ENCODE measurements at regions not wholly inside any gene's neighbourhood (a gene's known extent, or its start where the extent isn't known, plus 50 kb on each side); places are given as distances from the start of the nearest gene placed in this dataset.

- H3K4me1 ChIP-seq (ENCODE audit: insufficient read depth, low read length) = no peaks in the 10 kb centered on the region
- no peaks in the 10 kb centered on the region for H4K20me1 ChIP-seq (ENCODE audit: insufficient read depth, low read length)
- no peak overlapping the region for H3K4me3 ChIP-seq (ENCODE audit: insufficient read depth, low read length)
- no peak overlapping the region for H2AFZ ChIP-seq (ENCODE audit: low read length)
- H3K9me3 ChIP-seq (ENCODE audit: low read depth, low read length) = no peaks in the 10 kb centered on the region
- H3K36me3 ChIP-seq (ENCODE audit: insufficient read depth, low read length) = no peaks in the 10 kb centered on the region
- H3K79me2 ChIP-seq (ENCODE audit: insufficient read depth, low read length) = no peaks in the 10 kb centered on the region
- no peak overlapping the region for H3K27ac ChIP-seq (ENCODE audit: low read depth, low read length)
- DNase-seq (ENCODE audit: insufficient read length, low spot score, missing footprints) = no peak
- no peak for TF ChIP-seq CTCF (IDR thresholded peaks at IDR 0.05; ENCODE audit: extremely low read depth, low read depth, low read length)
- no peaks in the 10 kb centered on the region for H3K27me3 ChIP-seq (ENCODE audit: insufficient read depth, low read length)
- no peak overlapping the region for H3K4me2 ChIP-seq (ENCODE audit: insufficient read depth, low read length)
Observed at GRCh38 chr4:62588671-62589070, 1388.5 kb downstream of the ADGRL3 start.

- no peak overlapping the region for H3K4me2 ChIP-seq (ENCODE audit: insufficient read depth, low read length)
- H3K27ac ChIP-seq (ENCODE audit: low read depth, low read length) = no peak overlapping the region
- no peak for TF ChIP-seq CTCF (IDR thresholded peaks at IDR 0.05; ENCODE audit: extremely low read depth, low read depth, low read length)
- no peaks in the 10 kb centered on the region for H3K27me3 ChIP-seq (ENCODE audit: insufficient read depth, low read length)
- H2AFZ ChIP-seq (ENCODE audit: low read length) = no peak overlapping the region
- H3K4me1 ChIP-seq (ENCODE audit: insufficient read depth, low read length) = no peaks in the 10 kb centered on the region
- H3K4me3 ChIP-seq (ENCODE audit: insufficient read depth, low read length) = no peak overlapping the region
- no peaks in the 10 kb centered on the region for H3K79me2 ChIP-seq (ENCODE audit: insufficient read depth, low read length)
- H3K9me3 ChIP-seq (ENCODE audit: low read depth, low read length) = no peaks in the 10 kb centered on the region
- H3K36me3 ChIP-seq (ENCODE audit: insufficient read depth, low read length) = no peaks in the 10 kb centered on the region
- H4K20me1 ChIP-seq (ENCODE audit: insufficient read depth, low read length) = no peaks in the 10 kb centered on the region
- DNase-seq (ENCODE audit: insufficient read length, low spot score, missing footprints) = no peak
Observed at GRCh38 chr4:62571494-62571893, 1371.4 kb downstream of the ADGRL3 start.

GRCh38 chr4:62560858-62561257 is 1360.7 kb downstream of the ADGRL3 start:
- H3K79me2 ChIP-seq (ENCODE audit: insufficient read depth, low read length) = no peaks in the 10 kb centered on the region
- no peaks in the 10 kb centered on the region for H3K36me3 ChIP-seq (ENCODE audit: insufficient read depth, low read length)
- no peaks in the 10 kb centered on the region for H3K4me1 ChIP-seq (ENCODE audit: insufficient read depth, low read length)
- no peak overlapping the region for H3K4me3 ChIP-seq (ENCODE audit: insufficient read depth, low read length)
- peak; percentile 63 for DNase-seq (ENCODE audit: insufficient read length, low spot score, missing footprints)
- no peak overlapping the region for H3K4me2 ChIP-seq (ENCODE audit: insufficient read depth, low read length)
- H3K27me3 ChIP-seq (ENCODE audit: insufficient read depth, low read length) = no peaks in the 10 kb centered on the region
- peaks cover 4% of the 10 kb centered on the region for H3K9me3 ChIP-seq (ENCODE audit: low read depth, low read length)
- no peaks in the 10 kb centered on the region for H4K20me1 ChIP-seq (ENCODE audit: insufficient read depth, low read length)
- no peak overlapping the region for H3K27ac ChIP-seq (ENCODE audit: low read depth, low read length)
- H2AFZ ChIP-seq (ENCODE audit: low read length) = no peak overlapping the region
- TF ChIP-seq CTCF (IDR thresholded peaks at IDR 0.05; ENCODE audit: extremely low read depth, low read depth, low read length) = no peak

GRCh38 chr4:62550121-62550520 is 1350.0 kb downstream of the ADGRL3 start:
- no peaks in the 10 kb centered on the region for H3K27me3 ChIP-seq (ENCODE audit: insufficient read depth, low read length)
- H3K4me1 ChIP-seq (ENCODE audit: insufficient read depth, low read length) = no peaks in the 10 kb centered on the region
- DNase-seq (ENCODE audit: insufficient read length, low spot score, missing footprints) = no peak
- H2AFZ ChIP-seq (ENCODE audit: low read length) = no peak overlapping the region
- H3K4me2 ChIP-seq (ENCODE audit: insufficient read depth, low read length) = no peak overlapping the region
- peaks cover 3% of the 10 kb centered on the region for H3K9me3 ChIP-seq (ENCODE audit: low read depth, low read length)
- H3K36me3 ChIP-seq (ENCODE audit: insufficient read depth, low read length) = no peaks in the 10 kb centered on the region
- no peaks in the 10 kb centered on the region for H4K20me1 ChIP-seq (ENCODE audit: insufficient read depth, low read length)
- no peak for TF ChIP-seq CTCF (IDR thresholded peaks at IDR 0.05; ENCODE audit: extremely low read depth, low read depth, low read length)
- no peak overlapping the region for H3K4me3 ChIP-seq (ENCODE audit: insufficient read depth, low read length)
- H3K27ac ChIP-seq (ENCODE audit: low read depth, low read length) = no peak overlapping the region
- no peaks in the 10 kb centered on the region for H3K79me2 ChIP-seq (ENCODE audit: insufficient read depth, low read length)

Data from osteoblast (primary cell).